H1 (cell line): ENCODE measurements at regions not wholly inside any gene's neighbourhood (a gene's known extent, or its start where the extent isn't known, plus 50 kb on each side); places are given as distances from the start of the nearest gene placed in this dataset.

Source experiments
- CTCF ChIA-PET: fragments of 300-600 bp; sonication (Branson Sonifier 250); formaldehyde crosslinking; loops from one replicate; lab custom pipeline; 2021; ENCODE audit not compliant: partially characterized antibody; lab: Charles Lee
- POLR2A ChIA-PET: fragments of 300-600 bp; sonication (Branson Sonifier 250); formaldehyde crosslinking; loops from one replicate; lab custom pipeline; 2021; ENCODE audit warnings: inconsistent platforms; ENCODE audit not compliant: partially characterized antibody; lab: Charles Lee
- DNase-seq, 2 experiments: peaks; one replicate each; pipeline versions ENCODE4 v3.0.0 to v3.0.0-alpha.2; 2010 to 2022; ENCODE audit warnings: low spot score in 2 of 2, low read depth in 1 of 2, mixed read lengths in 1 of 2
- FAIRE-seq: peaks from 2 replicates; lab custom pipeline; 2011; peaks lifted over from hg19 to GRCh38; lab: Jason Lieb, UNC
- H2AFZ ChIP-seq: 2 replicates; pipeline ENCODE4 v1.8.1; 2012; ENCODE audit warnings: low read length, inconsistent platforms
- H2AK5ac ChIP-seq: 2 replicates; pipeline ENCODE4 v1.6.1; 2013; ENCODE audit warnings: low read depth, low read length
- H2BK120ac ChIP-seq: replicated peaks from 2 replicates; pipeline ENCODE3; 2013; ENCODE audit warnings: low read depth, low read length, inconsistent platforms
- H2BK12ac ChIP-seq: 2 replicates; pipeline ENCODE4 v1.6.1; 2013; ENCODE audit warnings: low read depth, low read length
- H2BK15ac ChIP-seq: 2 replicates; pipeline ENCODE4 v1.6.1; 2013; ENCODE audit warnings: low read length
- H2BK20ac ChIP-seq: 2 replicates; pipeline ENCODE4 v1.6.1; 2013; ENCODE audit warnings: low read length
- H2BK5ac ChIP-seq: 2 replicates; pipeline ENCODE4 v1.6.1; 2013; ENCODE audit warnings: low read depth, low read length
- H3K14ac ChIP-seq: 2 replicates; pipeline ENCODE4 v1.6.1; 2013; ENCODE audit warnings: inconsistent platforms; ENCODE audit not compliant: insufficient read length
- H3K18ac ChIP-seq: 2 replicates; pipeline ENCODE4 v1.6.1; 2013; ENCODE audit warnings: low read length; ENCODE audit errors: extremely low read depth
- H3K23ac ChIP-seq: 2 replicates; pipeline ENCODE4 v1.6.1; 2013; ENCODE audit warnings: inconsistent platforms; ENCODE audit not compliant: insufficient read length
- H3K23me2 ChIP-seq: 2 replicates; pipeline ENCODE4 v1.6.1; 2013; ENCODE audit warnings: low read depth, low read length
- H3K27ac ChIP-seq: 2 replicates; pipeline ENCODE4 v1.6.1; 2011; ENCODE audit warnings: low read depth, low read length, inconsistent platforms
- H3K27me3 ChIP-seq, 4 experiments: replicated peaks in 1 of 4; 1 replicate in 1 of 4; 2 replicates in 3 of 4; pipeline versions ENCODE4 v1.6.1 to v1.8.1; 2011 to 2013; ENCODE audit warnings: low read length in 3 of 4, mild to moderate bottlenecking in 3 of 4, inconsistent platforms in 2 of 4, mixed read lengths in 2 of 4, moderate library complexity in 1 of 4; ENCODE audit not compliant: control insufficient read depth in 3 of 4, insufficient read depth in 3 of 4; ENCODE audit errors: extremely low read depth in 1 of 4
- H3K36me3 ChIP-seq, 4 experiments: 2 replicates each; pipeline versions ENCODE4 v1.6.1 to v1.8.1; 2011 to 2013; ENCODE audit warnings: mild to moderate bottlenecking in 4 of 4, low read length in 3 of 4, moderate library complexity in 2 of 4, control low read depth in 1 of 4, inconsistent platforms in 1 of 4; ENCODE audit not compliant: insufficient read depth in 4 of 4, control insufficient read depth in 2 of 4
- H3K4ac ChIP-seq: replicated peaks from 2 replicates; pipeline ENCODE3; 2013; ENCODE audit warnings: low read length, low read depth, mixed read lengths, inconsistent platforms; ENCODE audit not compliant: insufficient read length
- H3K4me1 ChIP-seq, 4 experiments: replicated peaks in 1 of 4; 1 replicate in 1 of 4; 2 replicates in 3 of 4; pipeline versions ENCODE4 v1.6.1 to v1.8.1; 2011 to 2013; ENCODE audit warnings: low read length in 3 of 4, inconsistent platforms in 2 of 4, mixed read lengths in 1 of 4; ENCODE audit not compliant: insufficient read depth in 4 of 4, control insufficient read depth in 3 of 4
- H3K4me2 ChIP-seq, 2 experiments: 2 replicates each; pipeline versions ENCODE4 v1.6.1 to v1.8.1; 2011 to 2013; ENCODE audit warnings: low read depth in 2 of 2, low read length in 2 of 2, control low read depth in 1 of 2, inconsistent platforms in 1 of 2, mild to moderate bottlenecking in 1 of 2; ENCODE audit not compliant: insufficient read depth in 1 of 2
- H3K4me3 ChIP-seq, 4 experiments: fragments of 200-600, 300-600 bp in 1 of 4; sonication (generic), shearing (Covaris generic), sonication (Bioruptor Twin) in 1 of 4; 2 replicates each; pipeline versions ENCODE4 v1.5.1 to v1.8.1; 2011 to 2016; ENCODE audit warnings: low read length in 4 of 4, low read depth in 3 of 4, control low read depth in 2 of 4, inconsistent platforms in 2 of 4, mild to moderate bottlenecking in 2 of 4, mixed read lengths in 1 of 4, moderate library complexity in 1 of 4; ENCODE audit not compliant: insufficient read depth in 2 of 4; ENCODE audit errors: extremely low read depth in 1 of 4
- H3K56ac ChIP-seq: replicated peaks from 2 replicates; pipeline ENCODE3; 2013; ENCODE audit warnings: low read depth, mild to moderate bottlenecking, mixed read lengths, low read length, inconsistent platforms; ENCODE audit not compliant: insufficient read length
- H3K79me1 ChIP-seq: 2 replicates; pipeline ENCODE4 v1.6.1; 2013; ENCODE audit warnings: low read depth, low read length, control low read depth
- H3K79me2 ChIP-seq, 2 experiments: 2 replicates each; pipeline versions ENCODE4 v1.6.1 to v1.8.1; 2012 to 2013; ENCODE audit warnings: low read length in 2 of 2, mild to moderate bottlenecking in 2 of 2, inconsistent platforms in 1 of 2; ENCODE audit not compliant: insufficient read depth in 2 of 2, control insufficient read depth in 1 of 2
- H3K9ac ChIP-seq, 4 experiments: replicated peaks in 1 of 4; 1 replicate in 1 of 4; 2 replicates in 3 of 4; pipeline versions ENCODE4 v1.6.1 to v1.8.1; 2011 to 2013; ENCODE audit warnings: low read depth in 3 of 4, low read length in 3 of 4, control low read depth in 2 of 4, mild to moderate bottlenecking in 2 of 4, moderate library complexity in 2 of 4, inconsistent platforms in 1 of 4; ENCODE audit errors: extremely low read depth in 1 of 4
- H3K9me3 ChIP-seq, 2 experiments: 2 replicates each; pipeline versions ENCODE4 v1.6.1 to v1.8.1; 2012 to 2013; ENCODE audit warnings: mild to moderate bottlenecking in 2 of 2, moderate library complexity in 2 of 2, control low read depth in 1 of 2, inconsistent platforms in 1 of 2, low read depth in 1 of 2, low read length in 1 of 2, mixed read lengths in 1 of 2; ENCODE audit not compliant: insufficient read depth in 2 of 2
- H4K20me1 ChIP-seq, 2 experiments: replicated peaks in 1 of 2; 2 replicates each; pipeline versions ENCODE3 to v1.8.1; 2011 to 2013; ENCODE audit warnings: inconsistent platforms in 2 of 2, low read length in 2 of 2, mild to moderate bottlenecking in 1 of 2; ENCODE audit not compliant: insufficient read depth in 2 of 2, control insufficient read depth in 1 of 2
- H4K5ac ChIP-seq: 2 replicates; pipeline ENCODE4 v1.6.1; 2013; ENCODE audit warnings: low read length, low read depth, mixed read lengths, inconsistent platforms; ENCODE audit not compliant: insufficient read length
- H4K8ac ChIP-seq: 2 replicates; pipeline ENCODE4 v1.8.0; 2013; ENCODE audit warnings: mild to moderate bottlenecking, moderate library complexity, low read length, inconsistent platforms; ENCODE audit not compliant: insufficient read depth; ENCODE audit errors: extremely low read depth
- H4K91ac ChIP-seq: replicated peaks from 2 replicates; pipeline ENCODE3; 2013; ENCODE audit warnings: low read length, mixed read lengths, inconsistent platforms; ENCODE audit not compliant: insufficient read length
- CHD2 ChIP-seq: IDR thresholded peaks from 2 replicates; pipeline ENCODE4 v1.6.1; 2012; ENCODE audit warnings: low read length, improper control_type of control experiment
- WGBS, 2 experiments: shearing (Covaris generic) in 1 of 2; methylation state at CpG; one replicate each; pipeline versions ENCODE4 v1.1.6 to v1.1.7; 2013 to 2015; ENCODE audit warnings: low lambda C conversion rate in 2 of 2, mixed read lengths in 2 of 2, inconsistent platforms in 1 of 2, low coverage in 1 of 2, missing lambda C conversion rate in 1 of 2; ENCODE audit not compliant: insufficient replicate concordance in 2 of 2, insufficient coverage in 1 of 2, insufficient read length in 1 of 2; ENCODE audit errors: extremely low coverage in 1 of 2, missing lambda C conversion rate in 1 of 2; 5-methylcytosine and 5-hydroxymethylcytosine counted together

- Histone ChIP-seq H3K56ac (no peak overlapping the region), H2BK20ac (no peak overlapping the region), H3K27me3 (no peaks in the 10 kb centered on the region), H3K36me3 (no peaks in the 10 kb centered on the region), H4K8ac (no peak overlapping the region), H3K4me2 (no peak overlapping the region), H2AFZ (no peak overlapping the region), H2BK120ac (no peak overlapping the region), H4K5ac (no peak overlapping the region), H3K9me3 (peaks cover 0 to 4% of the 10 kb centered on the region in 2 experiments; a peak in 1 of 4 replicates), H3K79me2 (no peaks in the 10 kb centered on the region), H3K9ac (no peak overlapping the region), H2BK15ac (no peak overlapping the region), H3K23me2 (no peaks in the 10 kb centered on the region), H3K27ac (no peak overlapping the region), H3K23ac (no peak overlapping the region), H2BK5ac (no peak overlapping the region), H3K79me1 (no peaks in the 10 kb centered on the region), H3K14ac (no peak overlapping the region), H3K4me1 (no peaks in the 10 kb centered on the region), H2BK12ac (no peak overlapping the region), H4K20me1 (no peaks in the 10 kb centered on the region), H3K4ac (no peak overlapping the region), H3K4me3 (no peak overlapping the region), H4K91ac (no peak overlapping the region), H2AK5ac (no peak overlapping the region), H3K18ac (no peak overlapping the region)
- 93% methylated on average over 2 of the region's 2 CpGs; no CpG with 5 or more reads in 1 of the 2 experiments for WGBS, 2 experiments
- DNase-seq (no peak), FAIRE-seq (no peak)
- POLR2A ChIA-PET = no interaction called here
- CTCF ChIA-PET = interaction anchor here (0.6 kb wide), 1 partner anchor 401 kb away, joined by 5 read pairs; no protein-coding TSS in a partner anchor
- no peak for TF ChIP-seq CHD2
These were observed 852.9 kb upstream of the CDH8 start for GRCh38 chr16:62889097-62889496.
